Fibroblast of peridontal ligament (primary cell): ENCODE measurements at regions not wholly inside any gene's neighbourhood (a gene's known extent, or its start where the extent isn't known, plus 50 kb on each side); places are given as distances from the start of the nearest gene placed in this dataset.
A peak's percentile ranks its signal among the peaks of the same experiment; 100 is the strongest.

Experiments used
- DNase-seq: peaks from one replicate; pipeline ENCODE4 v3.0.0-alpha.2; 2010; ENCODE audit errors: extremely low read depth

GRCh38 chr16:51592535-51593300 is 441.6 kb upstream of the SALL1 start:
- no peak for DNase-seq

GRCh38 chr16:51592001-51592501 is 441.0 kb upstream of the SALL1 start:
- DNase-seq = no peak

GRCh38 chr16:51591480-51591879 is 440.4 kb upstream of the SALL1 start:
- no peak for DNase-seq

- DNase-seq = no peak
These were observed 428.7 kb upstream of the SALL1 start for GRCh38 chr16:51579652-51580360.

- DNase-seq = no peak
These were observed 426.7 kb upstream of the SALL1 start for GRCh38 chr16:51577621-51578303.

- DNase-seq = no peak
These were observed 425.6 kb upstream of the SALL1 start for GRCh38 chr16:51576498-51577195.

- no peak for DNase-seq
These were observed 422.1 kb upstream of the SALL1 start for GRCh38 chr16:51573191-51573590.

- DNase-seq = no peak
These were observed 418.3 kb upstream of the SALL1 start for GRCh38 chr16:51569203-51569931.

GRCh38 chr16:51567911-51568310 is 416.8 kb upstream of the SALL1 start:
- no peak for DNase-seq

- no peak for DNase-seq
These were observed 414.1 kb upstream of the SALL1 start for GRCh38 chr16:51565184-51565583.

- no peak for DNase-seq
These were observed 411.8 kb upstream of the SALL1 start for GRCh38 chr16:51562891-51563290.

GRCh38 chr16:51559901-51560300 is 408.8 kb upstream of the SALL1 start:
- DNase-seq = no peak

GRCh38 chr16:51557670-51558069 is 406.6 kb upstream of the SALL1 start:
- DNase-seq = no peak

GRCh38 chr16:51556694-51557340 is 405.7 kb upstream of the SALL1 start:
- DNase-seq = peak; percentile 94

GRCh38 chr16:51553910-51554309 is 402.8 kb upstream of the SALL1 start:
- DNase-seq = peak; percentile 53

GRCh38 chr16:51553314-51553713 is 402.2 kb upstream of the SALL1 start:
- no peak for DNase-seq

GRCh38 chr16:51550800-51551347 is 399.8 kb upstream of the SALL1 start:
- no peak for DNase-seq

- peak; percentile 58 for DNase-seq
These were observed 398.8 kb upstream of the SALL1 start for GRCh38 chr16:51549836-51550235.

GRCh38 chr16:51545951-51546350 is 394.9 kb upstream of the SALL1 start:
- DNase-seq = no peak

GRCh38 chr16:51544851-51545467 is 393.9 kb upstream of the SALL1 start:
- DNase-seq = no peak
